ENCODE measurements at regions not wholly inside any gene's neighbourhood (a gene's known extent, or its start where the extent isn't known, plus 50 kb on each side); places are given as distances from the start of the nearest gene placed in this dataset.

DNA sequence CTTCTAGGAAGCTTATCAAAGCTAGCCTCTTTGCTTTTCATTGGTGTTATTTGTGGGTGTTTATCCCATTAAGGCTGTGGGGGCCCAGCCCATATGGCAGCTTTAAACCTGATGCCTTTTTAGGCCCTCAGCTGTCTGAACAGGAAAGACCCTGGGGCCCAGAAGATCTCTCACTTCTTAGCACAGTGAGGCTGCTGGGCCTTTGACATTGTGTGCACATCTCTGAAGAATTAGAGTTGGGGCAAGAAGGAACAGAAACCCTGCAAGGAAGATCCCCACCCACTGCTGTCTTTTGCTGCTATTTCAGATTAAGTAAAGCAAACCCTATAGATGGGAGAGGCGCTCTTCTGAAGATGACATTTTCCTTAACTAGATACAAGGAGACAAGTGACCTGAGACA, 250.0 kb downstream of the SMAD2 start:
- CTCF ChIA-PET (ENCODE audit: low intra/inter-chr PET ratio, low total read pairs): no interaction called here
- 4% methylated on average over 1 of the region's 1 CpG for WGBS (ENCODE audit: low lambda C conversion rate)
- in situ Hi-C loops (cut with HindIII; ENCODE audit: extremely low pct_ligation_motif_present, low pct_unique_long_range_greater_than_20kb): no loop called here

More for the DNA sequence above, 250.0 kb downstream of the SMAD2 start:
- no peaks in the 10 kb centered on the region for H3K36me3 ChIP-seq (replicated peaks in 1 of 2; ENCODE audit: control insufficient read depth in 1 of 2, insufficient read depth in 2 of 2, low read length in 2 of 2)
- no peak overlapping the region for H2AFZ ChIP-seq (ENCODE audit: low read length)
- H4K20me1 ChIP-seq (ENCODE audit: insufficient read depth, low read length): no peaks in the 10 kb centered on the region
- no peak overlapping the region for H3K9ac ChIP-seq (ENCODE audit: insufficient read depth, low read depth, low read length)
- FAIRE-seq (no peak), DNase-seq (ENCODE audit: low spot score) (no peak), ATAC-seq (no peak)
- TF ChIP-seq CENPT (CRISPR knock-in tag; IDR thresholded peaks at IDR 0.05; ENCODE audit: low read depth): no peak
- TF ChIP-seq ZNF264 (CRISPR knock-in tag; IDR thresholded peaks at IDR 0.05): no peak
- TF ChIP-seq, protein P1, sequence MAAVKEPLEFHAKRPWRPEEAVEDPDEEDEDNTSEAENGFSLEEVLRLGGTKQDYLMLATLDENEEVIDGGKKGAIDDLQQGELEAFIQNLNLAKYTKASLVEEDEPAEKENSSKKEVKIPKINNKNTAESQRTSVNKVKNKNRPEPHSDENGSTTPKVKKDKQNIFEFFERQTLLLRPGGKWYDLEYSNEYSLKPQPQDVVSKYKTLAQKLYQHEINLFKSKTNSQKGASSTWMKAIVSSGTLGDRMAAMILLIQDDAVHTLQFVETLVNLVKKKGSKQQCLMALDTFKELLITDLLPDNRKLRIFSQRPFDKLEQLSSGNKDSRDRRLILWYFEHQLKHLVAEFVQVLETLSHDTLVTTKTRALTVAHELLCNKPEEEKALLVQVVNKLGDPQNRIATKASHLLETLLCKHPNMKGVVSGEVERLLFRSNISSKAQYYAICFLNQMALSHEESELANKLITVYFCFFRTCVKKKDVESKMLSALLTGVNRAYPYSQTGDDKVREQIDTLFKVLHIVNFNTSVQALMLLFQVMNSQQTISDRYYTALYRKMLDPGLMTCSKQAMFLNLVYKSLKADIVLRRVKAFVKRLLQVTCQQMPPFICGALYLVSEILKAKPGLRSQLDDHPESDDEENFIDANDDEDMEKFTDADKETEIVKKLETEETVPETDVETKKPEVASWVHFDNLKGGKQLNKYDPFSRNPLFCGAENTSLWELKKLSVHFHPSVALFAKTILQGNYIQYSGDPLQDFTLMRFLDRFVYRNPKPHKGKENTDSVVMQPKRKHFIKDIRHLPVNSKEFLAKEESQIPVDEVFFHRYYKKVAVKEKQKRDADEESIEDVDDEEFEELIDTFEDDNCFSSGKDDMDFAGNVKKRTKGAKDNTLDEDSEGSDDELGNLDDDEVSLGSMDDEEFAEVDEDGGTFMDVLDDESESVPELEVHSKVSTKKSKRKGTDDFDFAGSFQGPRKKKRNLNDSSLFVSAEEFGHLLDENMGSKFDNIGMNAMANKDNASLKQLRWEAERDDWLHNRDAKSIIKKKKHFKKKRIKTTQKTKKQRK (IDR thresholded peaks at IDR 0.05; ENCODE audit: low read length): no peak
- TF ChIP-seq NBN (conservative IDR thresholded peaks at IDR 0.05): no peak
- TF ChIP-seq, protein P2, sequence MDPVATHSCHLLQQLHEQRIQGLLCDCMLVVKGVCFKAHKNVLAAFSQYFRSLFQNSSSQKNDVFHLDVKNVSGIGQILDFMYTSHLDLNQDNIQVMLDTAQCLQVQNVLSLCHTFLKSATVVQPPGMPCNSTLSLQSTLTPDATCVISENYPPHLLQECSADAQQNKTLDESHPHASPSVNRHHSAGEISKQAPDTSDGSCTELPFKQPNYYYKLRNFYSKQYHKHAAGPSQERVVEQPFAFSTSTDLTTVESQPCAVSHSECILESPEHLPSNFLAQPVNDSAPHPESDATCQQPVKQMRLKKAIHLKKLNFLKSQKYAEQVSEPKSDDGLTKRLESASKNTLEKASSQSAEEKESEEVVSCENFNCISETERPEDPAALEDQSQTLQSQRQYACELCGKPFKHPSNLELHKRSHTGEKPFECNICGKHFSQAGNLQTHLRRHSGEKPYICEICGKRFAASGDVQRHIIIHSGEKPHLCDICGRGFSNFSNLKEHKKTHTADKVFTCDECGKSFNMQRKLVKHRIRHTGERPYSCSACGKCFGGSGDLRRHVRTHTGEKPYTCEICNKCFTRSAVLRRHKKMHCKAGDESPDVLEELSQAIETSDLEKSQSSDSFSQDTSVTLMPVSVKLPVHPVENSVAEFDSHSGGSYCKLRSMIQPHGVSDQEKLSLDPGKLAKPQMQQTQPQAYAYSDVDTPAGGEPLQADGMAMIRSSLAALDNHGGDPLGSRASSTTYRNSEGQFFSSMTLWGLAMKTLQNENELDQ (CRISPR knock-in tag; IDR thresholded peaks at IDR 0.05; ENCODE audit: borderline replicate concordance): no peak
- TF ChIP-seq PRMT3 (CRISPR knock-in tag; IDR thresholded peaks at IDR 0.05; ENCODE audit: borderline replicate concordance, low read depth): no peak
- no peak for TF ChIP-seq PAF1 (CRISPR knock-in tag; IDR thresholded peaks at IDR 0.05)
- no peak for TF ChIP-seq ZNF337 (CRISPR knock-in tag; IDR thresholded peaks at IDR 0.05; ENCODE audit: borderline replicate concordance, low read depth)
- TF ChIP-seq KDM2A (CRISPR knock-in tag; IDR thresholded peaks at IDR 0.05; ENCODE audit: borderline replicate concordance, low read depth): no peak
- TF ChIP-seq, protein P3, sequence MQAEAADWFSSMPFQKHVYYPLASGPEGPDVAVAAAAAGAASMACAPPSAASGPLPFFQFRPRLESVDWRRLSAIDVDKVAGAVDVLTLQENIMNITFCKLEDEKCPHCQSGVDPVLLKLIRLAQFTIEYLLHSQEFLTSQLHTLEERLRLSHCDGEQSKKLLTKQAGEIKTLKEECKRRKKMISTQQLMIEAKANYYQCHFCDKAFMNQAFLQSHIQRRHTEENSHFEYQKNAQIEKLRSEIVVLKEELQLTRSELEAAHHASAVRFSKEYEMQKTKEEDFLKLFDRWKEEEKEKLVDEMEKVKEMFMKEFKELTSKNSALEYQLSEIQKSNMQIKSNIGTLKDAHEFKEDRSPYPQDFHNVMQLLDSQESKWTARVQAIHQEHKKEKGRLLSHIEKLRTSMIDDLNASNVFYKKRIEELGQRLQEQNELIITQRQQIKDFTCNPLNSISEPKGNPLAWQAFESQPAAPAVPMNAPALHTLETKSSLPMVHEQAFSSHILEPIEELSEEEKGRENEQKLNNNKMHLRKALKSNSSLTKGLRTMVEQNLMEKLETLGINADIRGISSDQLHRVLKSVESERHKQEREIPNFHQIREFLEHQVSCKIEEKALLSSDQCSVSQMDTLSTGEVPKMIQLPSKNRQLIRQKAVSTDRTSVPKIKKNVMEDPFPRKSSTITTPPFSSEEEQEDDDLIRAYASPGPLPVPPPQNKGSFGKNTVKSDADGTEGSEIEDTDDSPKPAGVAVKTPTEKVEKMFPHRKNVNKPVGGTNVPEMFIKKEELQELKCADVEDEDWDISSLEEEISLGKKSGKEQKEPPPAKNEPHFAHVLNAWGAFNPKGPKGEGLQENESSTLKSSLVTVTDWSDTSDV (CRISPR knock-in tag; IDR thresholded peaks at IDR 0.05): no peak
- TF ChIP-seq ZNF556 (CRISPR knock-in tag; IDR thresholded peaks at IDR 0.05; ENCODE audit: borderline replicate concordance): no peak
- intact Hi-C loops (cut with micrococcal nuclease; ENCODE audit: unreplicated experiment): no loop called here
- no peak overlapping the region for H3K4me3 ChIP-seq (replicated peaks in 1 of 3; ENCODE audit: insufficient read depth in 1 of 3, low read depth in 2 of 3, low read length in 3 of 3)
- no peaks in the 10 kb centered on the region for H3K79me2 ChIP-seq (ENCODE audit: insufficient read depth, low read length)
- POLR2A ChIA-PET: no interaction called here
- no peaks in the 10 kb centered on the region for H3K4me1 ChIP-seq (ENCODE audit: insufficient read depth, low read length)
- H3K27ac ChIP-seq (ENCODE audit: extremely low read length, insufficient read depth, low read length): no peak overlapping the region
- H3K4me2 ChIP-seq (ENCODE audit: low read depth, low read length): no peak overlapping the region
- no TSS peak for BruUV-seq (replicated peaks)
- H3K9me3 ChIP-seq (ENCODE audit: low read length): no peaks in the 10 kb centered on the region
- no peaks in the 10 kb centered on the region; a peak in 1 of 5 replicates for H3K27me3 ChIP-seq (ENCODE audit: control insufficient read depth in 1 of 2, insufficient read depth in 2 of 2, low read length in 2 of 2)
